Neural progenitor cell (in vitro differentiated cells): ENCODE measurements at regions not wholly inside any gene's neighbourhood (a gene's known extent, or its start where the extent isn't known, plus 50 kb on each side); places are given as distances from the start of the nearest gene placed in this dataset.
A peak's percentile ranks its signal among the peaks of the same experiment; 100 is the strongest.

Experiments used
- DNase-seq: peaks from one replicate; pipeline ENCODE4 v3.0.0-alpha.2; 2016; ENCODE audit warnings: low spot score
- H2AFZ ChIP-seq: fragments of 200-600 bp; sonication (generic); replicated peaks from 2 replicates; pipeline ENCODE4 v1.6.1; 2016; ENCODE audit warnings: antibody characterized with exemption
- H3F3A ChIP-seq: fragments of 200-600 bp; sonication (generic); 2 replicates; pipeline ENCODE4 v1.6.1; 2016; ENCODE audit warnings: antibody characterized with exemption, low read depth
- H3K27ac ChIP-seq: fragments of 200-600 bp; sonication (generic); 2 replicates; pipeline ENCODE4 v1.5.1; 2016; ENCODE audit warnings: mild to moderate bottlenecking
- H3K27me3 ChIP-seq: fragments of 200-600 bp; sonication (generic); 2 replicates; pipeline ENCODE4 v1.6.1; 2016; ENCODE audit warnings: mild to moderate bottlenecking, moderate library complexity
- H3K36me3 ChIP-seq: fragments of 200-600 bp; sonication (generic); 2 replicates; pipeline ENCODE4 v1.5.1; 2016
- H3K4me1 ChIP-seq: fragments of 200-600 bp; sonication (generic); 2 replicates; pipeline ENCODE4 v1.6.1; 2016; ENCODE audit warnings: mixed run types
- H3K4me2 ChIP-seq: fragments of 200-600 bp; sonication (generic); 2 replicates; pipeline ENCODE4 v1.6.1; 2016
- H3K4me3 ChIP-seq: fragments of 200-600 bp; sonication (generic); 2 replicates; pipeline ENCODE4 v1.5.1; 2016
- H3K79me2 ChIP-seq: fragments of 200-600 bp; sonication (generic); 2 replicates; pipeline ENCODE4 v1.6.1; 2016; ENCODE audit warnings: low read depth
- H3K9ac ChIP-seq: fragments of 200-600 bp; sonication (generic); 2 replicates; pipeline ENCODE4 v1.6.1; 2016
- H3K9me3 ChIP-seq: fragments of 200-600 bp; sonication (generic); 2 replicates; pipeline ENCODE4 v1.5.1; 2016; ENCODE audit warnings: low read depth
- H4K20me1 ChIP-seq: fragments of 200-600 bp; sonication (generic); 2 replicates; pipeline ENCODE4 v1.6.1; 2016; ENCODE audit warnings: low read depth
- H3K27ac Mint-ChIP-seq: 3 replicates; pipeline ENCODE4 v1.8.0; 2021; ENCODE audit warnings: mixed read lengths
- H3K27me3 Mint-ChIP-seq: 2 replicates; pipeline ENCODE4 v1.8.0; 2022; ENCODE audit warnings: low read depth, mild to moderate bottlenecking, inconsistent platforms, moderate library complexity, mixed read lengths; ENCODE audit not compliant: insufficient read depth
- H3K36me3 Mint-ChIP-seq: 3 replicates; pipeline ENCODE4 v1.8.0; 2021; ENCODE audit warnings: mixed read lengths
- H3K4me1 Mint-ChIP-seq: 3 replicates; pipeline ENCODE4 v1.8.0; 2021; ENCODE audit warnings: mixed read lengths
- H3K4me3 Mint-ChIP-seq: 3 replicates; pipeline ENCODE4 v1.8.0; 2021; ENCODE audit warnings: mild to moderate bottlenecking, moderate library complexity, mixed read lengths
- H3K9me3 Mint-ChIP-seq: 3 replicates; pipeline ENCODE4 v1.8.0; 2020; ENCODE audit warnings: mixed read lengths
- CTCF ChIP-seq: fragments of 200-600 bp; sonication (generic); IDR thresholded peaks from 2 replicates; pipeline ENCODE4 v1.5.1; 2017; ENCODE audit warnings: antibody characterized with exemption, mild to moderate bottlenecking
- EZH2 ChIP-seq: fragments of 200-600 bp; sonication (generic); IDR thresholded peaks from 2 replicates; pipeline ENCODE4 v1.6.1; 2017; ENCODE audit warnings: antibody characterized with exemption, mild to moderate bottlenecking, moderate library complexity
- EZH2phosphoT487 ChIP-seq: fragments of 200-600 bp; sonication (generic); IDR thresholded peaks from 2 replicates; pipeline ENCODE4 v1.6.1; 2017; ENCODE audit warnings: antibody characterized with exemption

GRCh38 chr2:114108824-114109416 is 219.0 kb downstream of the ACTR3 start:
- Mint-ChIP-seq H3K4me3 (no peak overlapping the region), H3K4me1 (peaks cover 7% of the 10 kb centered on the region), H3K27me3 (peaks cover 2% of the 10 kb centered on the region), H3K36me3 (no peaks in the 10 kb centered on the region), H3K9me3 (peaks cover 8% of the 10 kb centered on the region), H3K27ac (peak overlapping the region; percentile 67)
- no peaks in the 10 kb centered on the region for H3K9me3 ChIP-seq
- H3K79me2 ChIP-seq = no peaks in the 10 kb centered on the region
- H3F3A ChIP-seq = no peaks in the 10 kb centered on the region
- no peak overlapping the region for H3K4me2 ChIP-seq
- TF ChIP-seq CTCF (no peak), EZH2phosphoT487 (no peak), EZH2 (no peak)
- no peaks in the 10 kb centered on the region for H4K20me1 ChIP-seq
- H3K4me1 ChIP-seq = peaks cover 4% of the 10 kb centered on the region
- no peak overlapping the region for H3K27ac ChIP-seq
- H3K4me3 ChIP-seq = no peak overlapping the region
- peak; percentile 52 for DNase-seq
- H3K9ac ChIP-seq = no peak overlapping the region
- no peaks in the 10 kb centered on the region for H3K27me3 ChIP-seq
- no peaks in the 10 kb centered on the region for H3K36me3 ChIP-seq
- H2AFZ ChIP-seq = peak overlapping the region; percentile 26

GRCh38 chr2:114111329-114111728 is 221.4 kb downstream of the ACTR3 start:
- Mint-ChIP-seq H3K9me3 (peaks cover 3% of the 10 kb centered on the region), H3K27ac (no peak overlapping the region), H3K36me3 (no peaks in the 10 kb centered on the region), H3K27me3 (no peaks in the 10 kb centered on the region), H3K4me1 (peaks cover 7% of the 10 kb centered on the region), H3K4me3 (no peak overlapping the region)
- peaks cover 4% of the 10 kb centered on the region for H3K4me1 ChIP-seq
- no peak overlapping the region for H3K27ac ChIP-seq
- DNase-seq = no peak
- no peaks in the 10 kb centered on the region for H3K79me2 ChIP-seq
- H2AFZ ChIP-seq = no peak overlapping the region
- no peak overlapping the region for H3K4me3 ChIP-seq
- H3K9ac ChIP-seq = no peak overlapping the region
- no peak for TF ChIP-seq EZH2
- TF ChIP-seq CTCF = no peak
- no peak for TF ChIP-seq EZH2phosphoT487
- H3K4me2 ChIP-seq = no peak overlapping the region
- no peaks in the 10 kb centered on the region for H3K36me3 ChIP-seq
- no peaks in the 10 kb centered on the region for H3F3A ChIP-seq
- no peaks in the 10 kb centered on the region for H3K27me3 ChIP-seq
- H3K9me3 ChIP-seq = no peaks in the 10 kb centered on the region
- no peaks in the 10 kb centered on the region for H4K20me1 ChIP-seq

- H3K27me3 Mint-ChIP-seq = no peaks in the 10 kb centered on the region
- H3K4me3 Mint-ChIP-seq = no peak overlapping the region
- Histone ChIP-seq H3K9ac (no peak overlapping the region), H4K20me1 (no peaks in the 10 kb centered on the region), H3K4me1 (peaks cover 4% of the 10 kb centered on the region), H3K79me2 (no peaks in the 10 kb centered on the region), H3K9me3 (no peaks in the 10 kb centered on the region), H3K4me2 (no peak overlapping the region), H3K27ac (no peak overlapping the region), H3K36me3 (no peaks in the 10 kb centered on the region), H3F3A (no peaks in the 10 kb centered on the region), H3K4me3 (no peak overlapping the region), H2AFZ (peak overlapping the region; percentile 72), H3K27me3 (no peaks in the 10 kb centered on the region)
- H3K4me1 Mint-ChIP-seq = peaks cover 6% of the 10 kb centered on the region
- H3K9me3 Mint-ChIP-seq = no peaks in the 10 kb centered on the region
- peak; percentile 15 for DNase-seq
- TF ChIP-seq EZH2phosphoT487 (no peak), EZH2 (no peak), CTCF (no peak)
- no peaks in the 10 kb centered on the region for H3K36me3 Mint-ChIP-seq
- H3K27ac Mint-ChIP-seq = no peak overlapping the region
These were observed 223.6 kb downstream of the ACTR3 start for GRCh38 chr2:114113518-114113917.
